Esophagus squamous epithelium (tissue), 5 donors: ENCODE measurements at regions not wholly inside any gene's neighbourhood (a gene's known extent, or its start where the extent isn't known, plus 50 kb on each side); places are given as distances from the start of the nearest gene placed in this dataset.
A peak's percentile ranks its signal among the peaks of the same experiment; 100 is the strongest.

Experiments
- DNase-seq: peaks from one replicate; lab custom pipeline; 2025; lab: John Stamatoyannopoulos, UW
- H3K27ac ChIP-seq, 4 donors: fragments of 200-600 bp; sonication (generic); one replicate each; pipeline ENCODE4 v1.5.1; 2016 to 2019; ENCODE audit warnings: mild to moderate bottlenecking in 1 of 4
- H3K27me3 ChIP-seq, 4 donors: fragments of 200-600 bp; sonication (generic); 1 replicate in 3 of 4; 2 replicates in 1 of 4; pipeline versions ENCODE4 v1.5.1 to v1.6.0; 2017 to 2021; ENCODE audit warnings: antibody characterized with exemption in 1 of 4
- H3K36me3 ChIP-seq, 3 donors: fragments of 200-600 bp; sonication (generic); one replicate each; pipeline ENCODE4 v1.5.1; 2016 to 2019
- H3K4me1 ChIP-seq, 3 donors: fragments of 200-600 bp; sonication (generic); one replicate each; pipeline ENCODE4 v1.5.1; 2017 to 2019
- H3K4me3 ChIP-seq, 4 donors: fragments of 200-600 bp; sonication (generic); 1 replicate in 3 of 4; 2 replicates in 1 of 4; pipeline ENCODE4 v1.5.1; 2016 to 2019; ENCODE audit warnings: mild to moderate bottlenecking in 2 of 4, moderate library complexity in 1 of 4
- H3K9me3 ChIP-seq, 3 donors: fragments of 200-600 bp; sonication (generic); one replicate each; pipeline ENCODE4 v1.5.1; 2016 to 2019
- CTCF ChIP-seq, 6 experiments: fragments of 450-650 bp in 4 of 6; fragments of 200-600 bp in 2 of 6; sonication (generic) in 2 of 6; IDR thresholded peaks; one replicate each; pipeline ENCODE4 v1.5.1; 2016 to 2019; ENCODE audit warnings: antibody characterized with exemption in 6 of 6, mild to moderate bottlenecking in 4 of 6, moderate library complexity in 4 of 6
- POLR2A ChIP-seq, 4 donors: fragments of 450-650 bp; IDR thresholded peaks; one replicate each; pipeline ENCODE4 v1.6.1; 2017; ENCODE audit warnings: antibody characterized with exemption in 4 of 4, mild to moderate bottlenecking in 4 of 4, moderate library complexity in 3 of 4
- WGBS, 2 donors: methylation state at CpG; one replicate each; pipeline ENCODE4 v1.1.5; 2018; 5-methylcytosine and 5-hydroxymethylcytosine counted together
- intact Hi-C: fragments of 100-400 bp; cut with DNase I; formaldehyde crosslinking; loops from one replicate; pipeline ENCODE4 v1.15.0; 2022
- donor health status: DM: yes; HTN: yes; CAD: no.

DNA sequence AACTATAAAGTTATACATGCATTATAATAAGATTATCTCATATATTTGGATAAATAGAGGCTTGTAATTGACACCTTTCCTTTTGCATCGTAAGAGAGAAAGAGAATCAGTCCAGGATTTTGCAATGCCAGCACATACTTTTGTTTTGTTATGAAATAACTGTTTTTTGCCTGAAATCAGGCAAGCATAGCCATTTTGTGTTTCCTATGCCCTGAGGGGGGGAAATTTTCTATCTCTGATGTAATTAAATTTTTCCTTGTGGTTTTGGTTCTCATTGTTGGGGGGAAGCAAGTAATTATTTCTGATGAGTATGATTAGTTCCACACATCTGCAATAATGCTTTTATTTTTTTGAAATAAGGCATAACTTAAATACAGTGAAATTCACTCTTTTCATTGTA, 229.4 kb downstream of the NDFIP2 start:
- no peak for DNase-seq
- Histone ChIP-seq H3K9me3 (no peaks in the 10 kb centered on the region), H3K36me3 (no peaks in the 10 kb centered on the region), H3K27ac (peak overlapping the region in 1 of 4 donors; percentile 9), H3K4me1 (peaks cover 0 to 11% (median 0%) of the 10 kb centered on the region in 3 donors), H3K27me3 (no peaks in the 10 kb centered on the region), H3K4me3 (no peak overlapping the region)
- intact Hi-C loops, result no loop called here
- 14 to 18% methylated on average over 1 of the region's 1 CpG for WGBS, 2 donors
- no peak for TF ChIP-seq CTCF (IDR thresholded peaks at IDR 0.05)
- TF ChIP-seq POLR2A (IDR thresholded peaks at IDR 0.05), result no peak

DNA sequence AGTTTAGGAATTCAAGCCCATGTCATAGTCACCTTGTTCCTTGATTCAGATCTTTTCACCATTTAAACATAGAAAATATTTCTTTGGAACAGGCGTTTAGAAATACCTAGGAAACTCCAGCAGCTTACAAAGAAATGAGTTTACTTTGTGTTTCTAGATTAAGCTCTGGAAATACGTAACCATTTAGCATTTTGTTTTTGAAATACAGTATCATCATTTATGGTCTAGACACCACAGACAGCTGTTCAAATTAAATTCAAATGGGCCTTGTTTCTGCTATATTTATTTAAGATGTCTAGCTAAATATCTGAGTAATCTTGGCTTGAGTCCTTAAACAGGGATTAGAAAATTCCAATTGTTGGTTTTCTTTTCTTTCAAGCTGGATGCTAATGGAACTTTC, 228.5 kb downstream of the NDFIP2 start:
- Histone ChIP-seq H3K27ac (no peak overlapping the region), H3K4me1 (peaks cover 0 to 11% (median 0%) of the 10 kb centered on the region in 3 donors), H3K9me3 (no peaks in the 10 kb centered on the region), H3K27me3 (no peaks in the 10 kb centered on the region), H3K36me3 (no peaks in the 10 kb centered on the region), H3K4me3 (no peak overlapping the region)
- TF ChIP-seq CTCF (IDR thresholded peaks at IDR 0.05) (no peak), POLR2A (IDR thresholded peaks at IDR 0.05) (no peak)
- intact Hi-C loops, result no loop called here
- WGBS, 2 donors, result 39 to 43% methylated on average over 2 of the region's 2 CpGs
- DNase-seq, result no peak

DNA sequence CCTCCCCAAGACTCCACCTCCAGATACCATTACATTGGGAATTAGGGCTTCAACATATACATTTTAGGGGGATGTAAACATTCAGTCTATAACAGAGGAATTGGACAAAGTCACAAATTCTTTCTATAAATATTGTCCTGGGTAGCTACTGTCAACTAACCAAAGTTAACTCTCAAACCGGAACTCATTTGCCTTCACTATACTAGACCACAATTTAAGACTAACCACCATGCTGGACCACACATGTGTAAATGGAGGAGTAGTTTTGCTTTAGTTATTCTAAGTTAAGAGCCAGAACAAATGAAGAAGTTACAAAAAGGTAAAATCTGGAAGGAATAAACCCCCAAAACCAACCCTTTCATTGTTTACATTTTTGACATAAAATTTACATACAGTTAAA, 222.8 kb downstream of the NDFIP2 start:
- no peak overlapping the region for H3K27ac ChIP-seq
- 86 to 90% methylated on average over 1 of the region's 1 CpG for WGBS, 2 donors
- H3K27me3 ChIP-seq, result no peaks in the 10 kb centered on the region
- intact Hi-C loops, result no loop called here
- no peaks in the 10 kb centered on the region for H3K36me3 ChIP-seq
- H3K4me3 ChIP-seq, result no peak overlapping the region
- DNase-seq, result no peak
- H3K4me1 ChIP-seq, result no peaks in the 10 kb centered on the region
- no peaks in the 10 kb centered on the region for H3K9me3 ChIP-seq
- no peak for TF ChIP-seq POLR2A (IDR thresholded peaks at IDR 0.05)
- no peak for TF ChIP-seq CTCF (IDR thresholded peaks at IDR 0.05)

GRCh38 chr13:79695754-79696153, 214.8 kb downstream of the NDFIP2 start:
- WGBS, 2 donors, result 60 to 69% methylated on average over 2 of the region's 2 CpGs
- intact Hi-C loops, result no loop called here
- H3K27ac ChIP-seq, result no peak overlapping the region

GRCh38 chr13:79692846-79693245, 211.9 kb downstream of the NDFIP2 start:
- TF ChIP-seq POLR2A (IDR thresholded peaks at IDR 0.05) (no peak), CTCF (IDR thresholded peaks at IDR 0.05) (no peak)
- intact Hi-C loops, result no loop called here
- no peak for DNase-seq

More at GRCh38 chr13:79695754-79696153, 214.8 kb downstream of the NDFIP2 start:
- TF ChIP-seq POLR2A (IDR thresholded peaks at IDR 0.05) (no peak), CTCF (IDR thresholded peaks at IDR 0.05) (no peak)
- Histone ChIP-seq H3K4me3 (no peak overlapping the region), H3K4me1 (peaks cover 0 to 9% (median 0%) of the 10 kb centered on the region in 3 donors), H3K27me3 (no peaks in the 10 kb centered on the region), H3K36me3 (no peaks in the 10 kb centered on the region), H3K9me3 (no peaks in the 10 kb centered on the region)
- DNase-seq, result no peak

More at GRCh38 chr13:79692846-79693245, 211.9 kb downstream of the NDFIP2 start:
- H3K4me3 ChIP-seq, result no peak overlapping the region
- H3K36me3 ChIP-seq, result no peaks in the 10 kb centered on the region
- 64 to 80% methylated on average over 1 of the region's 1 CpG for WGBS, 2 donors
- H3K27me3 ChIP-seq, result no peaks in the 10 kb centered on the region
- H3K4me1 ChIP-seq, result peaks cover 0 to 9% (median 0%) of the 10 kb centered on the region in 3 donors
- no peak overlapping the region for H3K27ac ChIP-seq
- no peaks in the 10 kb centered on the region for H3K9me3 ChIP-seq
